Activated T-helper 17 cell treated with anti-CD3 and anti-CD28 coated beads, Interleukin-2, amount 50 U/mL, for 72 hours (primary cell): ENCODE measurements at regions not wholly inside any gene's neighbourhood (a gene's known extent, or its start where the extent isn't known, plus 50 kb on each side); places are given as distances from the start of the nearest gene placed in this dataset.
A peak's percentile ranks its signal among the peaks of the same experiment; 100 is the strongest.

Source experiments
- ATAC-seq: fragments of 150-1000 bp; cut with Tn5 transposase; replicated peaks from 2 replicates; pipeline ENCODE4 v1.10.0; 2021; ENCODE audit warnings: mild to moderate bottlenecking, moderate library complexity
- H3K27ac Mint-ChIP-seq: one replicate; pipeline ENCODE4 v1.8.0; 2022; ENCODE audit warnings: mixed read lengths
- H3K27me3 Mint-ChIP-seq: one replicate; pipeline ENCODE4 v1.8.0; 2022; ENCODE audit warnings: mixed read lengths
- H3K36me3 Mint-ChIP-seq: one replicate; pipeline ENCODE4 v1.8.0; 2022; ENCODE audit warnings: low read depth, mild to moderate bottlenecking, mixed read lengths
- H3K4me1 Mint-ChIP-seq: one replicate; pipeline ENCODE4 v1.8.0; 2022; ENCODE audit warnings: mixed read lengths
- H3K4me3 Mint-ChIP-seq: one replicate; pipeline ENCODE4 v1.8.0; 2022; ENCODE audit warnings: mild to moderate bottlenecking, mixed read lengths
- H3K9me3 Mint-ChIP-seq: one replicate; pipeline ENCODE4 v1.8.0; 2022; ENCODE audit warnings: mixed read lengths

DNA sequence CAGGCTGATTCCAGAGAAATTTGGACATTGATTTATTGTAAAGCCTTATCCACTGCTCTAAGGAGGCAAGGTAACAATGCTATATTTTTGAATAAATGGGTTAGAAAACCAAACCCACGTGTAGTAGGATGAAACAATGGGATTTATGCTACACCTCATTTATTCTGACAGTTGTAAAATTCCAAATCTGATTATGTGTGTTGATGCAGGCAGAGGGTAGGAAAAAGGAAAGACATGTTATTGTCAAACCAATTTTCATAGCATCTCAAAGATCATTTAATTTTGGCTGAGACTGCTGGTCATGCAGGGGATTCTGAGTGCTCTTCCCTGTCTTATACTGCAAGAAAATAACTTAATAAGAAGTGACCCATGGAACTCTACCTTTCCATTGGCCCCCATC is 1219.9 kb upstream of the SORCS1 start:
- ATAC-seq, result no peak
- H3K4me3 Mint-ChIP-seq, result no peak overlapping the region
- no peaks in the 10 kb centered on the region for H3K36me3 Mint-ChIP-seq
- H3K27ac Mint-ChIP-seq, result no peak overlapping the region
- H3K9me3 Mint-ChIP-seq, result peaks cover 24% of the 10 kb centered on the region
- no peaks in the 10 kb centered on the region for H3K27me3 Mint-ChIP-seq
- no peaks in the 10 kb centered on the region for H3K4me1 Mint-ChIP-seq

DNA sequence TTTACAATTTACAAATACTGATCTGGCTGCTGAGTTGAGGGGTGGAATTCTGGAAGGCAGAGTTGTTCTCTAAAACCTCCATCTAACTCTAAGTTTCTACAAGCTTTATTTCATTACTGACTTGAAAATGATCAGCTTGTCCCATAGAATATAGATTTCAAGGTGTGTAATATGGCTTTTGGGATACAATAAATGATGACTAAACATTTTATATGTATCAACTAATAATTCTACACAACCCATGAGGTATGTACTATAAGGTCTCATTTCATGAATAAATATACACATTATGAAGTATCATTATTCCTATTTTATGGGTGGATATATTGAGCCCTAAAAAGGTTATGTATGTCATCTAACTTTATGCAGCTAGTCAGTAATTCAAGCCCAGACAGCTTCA is 1214.3 kb upstream of the SORCS1 start:
- H3K4me1 Mint-ChIP-seq, result no peaks in the 10 kb centered on the region
- no peaks in the 10 kb centered on the region for H3K36me3 Mint-ChIP-seq
- ATAC-seq, result no peak
- no peak overlapping the region for H3K27ac Mint-ChIP-seq
- peaks cover 17% of the 10 kb centered on the region for H3K9me3 Mint-ChIP-seq
- H3K4me3 Mint-ChIP-seq, result no peak overlapping the region
- H3K27me3 Mint-ChIP-seq, result no peaks in the 10 kb centered on the region

DNA sequence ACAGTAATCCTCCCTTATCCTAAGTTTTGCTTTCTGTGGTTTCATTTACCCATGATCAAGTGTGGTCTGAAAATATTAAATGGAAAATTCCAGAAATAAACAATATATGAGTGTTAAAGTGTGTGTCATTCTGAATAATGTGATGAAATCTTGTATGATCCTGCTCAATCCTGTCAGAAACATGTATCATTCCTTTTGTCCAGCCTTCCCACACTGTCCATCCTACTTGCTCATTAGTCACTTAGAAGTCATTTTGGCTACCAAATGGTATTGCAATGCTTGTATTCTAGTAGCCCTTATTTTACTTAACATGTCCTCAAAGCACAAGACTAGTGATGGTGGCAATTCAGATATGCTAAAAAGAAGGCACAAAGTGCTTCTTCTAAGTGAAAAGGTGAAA is 1211.2 kb upstream of the SORCS1 start:
- Mint-ChIP-seq H3K4me1 (no peaks in the 10 kb centered on the region), H3K36me3 (no peaks in the 10 kb centered on the region)

GRCh38 chr10:108374991-108375390 is 1210.5 kb upstream of the SORCS1 start:
- no peak overlapping the region for H3K27ac Mint-ChIP-seq
- H3K27me3 Mint-ChIP-seq, result no peaks in the 10 kb centered on the region
- H3K36me3 Mint-ChIP-seq, result no peaks in the 10 kb centered on the region
- no peaks in the 10 kb centered on the region for H3K4me1 Mint-ChIP-seq
- ATAC-seq, result no peak
- peaks cover 9% of the 10 kb centered on the region for H3K9me3 Mint-ChIP-seq
- no peak overlapping the region for H3K4me3 Mint-ChIP-seq

More for the DNA sequence above, 1211.2 kb upstream of the SORCS1 start:
- no peak overlapping the region for H3K4me3 Mint-ChIP-seq
- peaks cover 12% of the 10 kb centered on the region for H3K9me3 Mint-ChIP-seq
- no peak overlapping the region for H3K27ac Mint-ChIP-seq
- no peaks in the 10 kb centered on the region for H3K27me3 Mint-ChIP-seq
- ATAC-seq, result no peak

DNA sequence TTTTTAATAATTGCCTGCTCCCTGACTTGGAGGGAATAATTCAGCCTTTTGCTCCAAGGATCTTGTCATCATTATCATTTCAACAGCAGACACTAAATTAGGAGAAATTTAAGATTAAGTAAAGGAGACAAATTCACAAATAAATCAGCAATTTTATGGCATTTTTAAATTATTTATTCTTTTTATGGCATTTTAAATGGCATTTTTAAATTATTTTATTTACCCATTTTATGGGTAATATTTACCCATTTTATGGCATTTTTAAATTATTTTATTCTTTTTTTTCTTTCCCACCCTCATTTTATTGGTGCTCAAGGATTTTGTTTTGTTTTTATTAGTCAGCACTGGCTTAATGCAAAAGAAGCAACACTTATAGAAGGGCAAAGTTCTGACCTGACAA is 1201.0 kb upstream of the SORCS1 start:
- no peak for ATAC-seq
- Mint-ChIP-seq H3K9me3 (peaks cover 12% of the 10 kb centered on the region), H3K4me1 (no peaks in the 10 kb centered on the region), H3K27ac (no peak overlapping the region), H3K4me3 (no peak overlapping the region), H3K36me3 (no peaks in the 10 kb centered on the region), H3K27me3 (no peaks in the 10 kb centered on the region)

DNA sequence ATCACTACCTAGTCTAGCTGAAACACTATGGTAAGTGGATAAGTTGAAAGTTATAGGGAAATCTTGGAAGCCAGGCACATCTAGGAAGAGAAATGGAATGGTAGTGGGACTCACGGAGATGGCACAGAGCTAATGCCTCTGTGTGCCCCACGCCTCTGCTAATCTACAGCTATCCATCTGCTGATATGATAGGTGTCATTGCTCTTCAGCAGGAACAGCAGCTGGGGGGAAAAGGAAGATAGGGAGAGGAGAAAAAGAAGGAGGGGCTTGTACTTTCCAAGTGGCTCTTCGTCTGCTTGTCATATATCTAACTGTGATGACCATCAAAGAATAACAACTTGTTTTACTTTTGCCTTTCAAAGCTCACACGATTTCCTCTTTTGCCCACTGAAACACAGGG is 1199.1 kb upstream of the SORCS1 start:
- Mint-ChIP-seq H3K36me3 (no peaks in the 10 kb centered on the region), H3K9me3 (peaks cover 12% of the 10 kb centered on the region), H3K4me1 (no peaks in the 10 kb centered on the region), H3K4me3 (no peak overlapping the region), H3K27ac (no peak overlapping the region), H3K27me3 (no peaks in the 10 kb centered on the region)
- ATAC-seq, result no peak

DNA sequence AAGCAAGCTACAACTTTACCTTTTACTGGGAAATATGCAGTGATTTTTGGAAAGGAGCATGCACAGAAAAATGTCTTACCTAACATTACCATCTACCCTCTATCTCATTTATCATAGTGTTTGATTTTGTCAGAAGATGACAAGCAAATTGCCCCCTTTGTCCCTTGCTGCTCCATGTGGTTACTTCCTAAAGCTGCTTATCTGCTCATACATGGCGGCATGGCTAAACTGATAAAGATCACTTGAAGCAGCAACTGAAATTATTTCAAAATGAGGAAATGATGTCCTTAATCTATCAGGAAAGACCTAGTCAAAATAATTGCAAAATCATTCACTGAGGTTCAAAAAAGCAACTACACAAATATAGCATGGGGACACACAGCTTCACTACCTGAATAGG is 1198.5 kb upstream of the SORCS1 start:
- H3K9me3 Mint-ChIP-seq, result peaks cover 9% of the 10 kb centered on the region
- no peak overlapping the region for H3K4me3 Mint-ChIP-seq
- no peak for ATAC-seq
- H3K4me1 Mint-ChIP-seq, result no peaks in the 10 kb centered on the region
- H3K27me3 Mint-ChIP-seq, result no peaks in the 10 kb centered on the region
- no peak overlapping the region for H3K27ac Mint-ChIP-seq
- no peaks in the 10 kb centered on the region for H3K36me3 Mint-ChIP-seq

DNA sequence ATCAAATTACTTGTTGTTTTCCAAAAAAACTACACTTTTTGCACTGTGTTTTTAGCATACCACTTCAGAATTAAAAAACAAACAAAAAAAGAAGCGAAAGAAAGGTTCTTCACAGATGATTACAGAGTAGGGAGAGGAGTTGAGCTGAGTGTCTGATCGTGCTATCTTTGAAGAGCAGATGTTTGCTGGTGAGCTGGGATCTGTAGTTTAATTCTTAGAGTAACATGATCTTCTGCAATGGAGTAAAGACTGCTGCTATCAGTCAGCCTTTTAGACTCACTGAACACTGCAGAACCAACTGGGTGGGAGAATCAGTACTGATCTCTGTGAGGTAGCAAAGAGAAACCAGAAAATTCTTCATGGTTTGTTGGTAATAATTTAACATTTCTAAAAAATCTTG is 1197.8 kb upstream of the SORCS1 start:
- ATAC-seq, result no peak
- Mint-ChIP-seq H3K4me3 (no peak overlapping the region), H3K9me3 (peaks cover 9% of the 10 kb centered on the region), H3K27ac (no peak overlapping the region), H3K4me1 (no peaks in the 10 kb centered on the region), H3K27me3 (no peaks in the 10 kb centered on the region), H3K36me3 (no peaks in the 10 kb centered on the region)

DNA sequence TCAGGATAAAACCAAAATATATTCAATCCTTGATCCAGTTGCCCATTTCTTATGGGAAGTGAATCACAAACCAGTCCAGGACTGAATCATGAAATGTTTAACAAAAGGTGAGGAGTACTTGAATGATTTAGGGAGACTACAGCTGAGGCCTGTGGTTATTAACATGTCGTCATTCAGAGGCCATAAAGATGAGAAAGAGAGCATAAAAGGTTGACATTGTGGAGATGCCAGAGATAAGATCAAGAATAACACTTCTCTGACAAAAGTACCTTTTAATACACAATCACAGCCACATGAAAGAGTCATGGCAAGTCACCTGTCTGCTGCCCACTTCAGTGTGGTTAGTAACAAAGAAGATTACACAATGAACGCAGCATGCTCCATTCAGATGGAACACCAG is 1195.7 kb upstream of the SORCS1 start:
- Mint-ChIP-seq H3K27me3 (no peaks in the 10 kb centered on the region), H3K27ac (no peak overlapping the region), H3K4me1 (no peaks in the 10 kb centered on the region), H3K4me3 (no peak overlapping the region), H3K9me3 (peaks cover 16% of the 10 kb centered on the region), H3K36me3 (no peaks in the 10 kb centered on the region)
- peak; percentile 11 for ATAC-seq

DNA sequence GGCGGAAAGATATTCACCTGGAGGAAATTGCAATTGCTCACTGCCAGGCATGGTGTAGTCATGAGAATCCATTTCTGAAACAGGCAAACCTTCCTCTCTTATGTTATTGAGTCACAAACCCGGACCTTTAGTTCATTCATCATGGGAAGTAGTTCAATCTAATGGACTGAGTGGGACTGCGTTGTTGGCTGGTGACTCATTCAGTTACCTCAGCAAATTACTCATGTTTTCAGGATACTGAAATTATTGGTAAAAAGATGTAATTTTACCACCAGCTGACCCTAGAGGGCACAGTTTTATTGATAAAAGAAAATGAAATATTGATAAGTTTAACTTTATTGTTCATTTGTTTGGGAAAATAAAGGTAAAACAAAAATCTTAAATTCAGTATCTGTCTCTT is 1194.4 kb upstream of the SORCS1 start:
- Mint-ChIP-seq H3K36me3 (no peaks in the 10 kb centered on the region), H3K4me1 (no peaks in the 10 kb centered on the region), H3K27ac (no peak overlapping the region), H3K4me3 (no peak overlapping the region), H3K9me3 (peaks cover 16% of the 10 kb centered on the region), H3K27me3 (no peaks in the 10 kb centered on the region)
- peak; percentile 64 for ATAC-seq

DNA sequence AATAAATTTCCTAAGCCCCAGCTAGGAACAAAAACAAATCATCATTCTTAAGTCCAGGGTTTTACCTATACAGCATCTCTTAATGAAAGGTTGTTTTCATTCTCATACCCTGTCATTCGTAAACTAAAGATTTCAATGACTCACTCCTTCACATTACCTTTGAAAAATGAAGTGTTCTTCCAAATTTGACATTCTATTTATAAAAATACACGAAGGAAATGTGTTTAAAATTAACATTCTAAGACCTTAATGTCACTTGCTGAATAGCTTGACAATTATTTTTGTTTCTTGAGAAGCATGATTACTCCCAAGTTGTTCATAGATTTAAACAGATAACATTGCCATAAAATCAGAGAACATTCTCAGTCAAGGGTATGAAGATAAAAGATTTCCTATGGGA is 1188.3 kb upstream of the SORCS1 start:
- H3K27ac Mint-ChIP-seq, result no peak overlapping the region
- H3K27me3 Mint-ChIP-seq, result no peaks in the 10 kb centered on the region
- no peak for ATAC-seq
- no peaks in the 10 kb centered on the region for H3K4me1 Mint-ChIP-seq
- H3K4me3 Mint-ChIP-seq, result no peak overlapping the region
- H3K9me3 Mint-ChIP-seq, result peaks cover 18% of the 10 kb centered on the region
- H3K36me3 Mint-ChIP-seq, result no peaks in the 10 kb centered on the region

DNA sequence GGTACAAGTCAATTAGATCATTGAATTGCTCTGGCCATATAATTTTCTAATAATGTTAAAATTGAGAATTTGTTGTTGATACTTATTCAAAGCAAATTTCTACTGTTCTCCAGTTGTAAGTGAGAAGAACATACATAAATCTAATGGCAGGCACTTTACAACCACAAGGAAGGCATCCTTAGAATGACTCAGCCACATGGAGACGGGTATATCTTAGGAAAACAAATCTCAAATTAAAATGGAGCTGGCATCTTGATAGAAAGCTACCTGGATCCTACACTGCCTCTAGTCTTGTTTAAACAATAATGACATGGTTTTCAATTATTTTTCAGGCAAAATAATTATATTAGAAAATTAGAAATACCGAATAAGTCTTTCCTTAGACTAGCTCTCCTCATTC is 1183.7 kb upstream of the SORCS1 start:
- no peak overlapping the region for H3K4me3 Mint-ChIP-seq
- ATAC-seq, result no peak
- H3K4me1 Mint-ChIP-seq, result no peaks in the 10 kb centered on the region
- no peaks in the 10 kb centered on the region for H3K27me3 Mint-ChIP-seq
- no peaks in the 10 kb centered on the region for H3K36me3 Mint-ChIP-seq
- no peak overlapping the region for H3K27ac Mint-ChIP-seq
- peaks cover 20% of the 10 kb centered on the region for H3K9me3 Mint-ChIP-seq

DNA sequence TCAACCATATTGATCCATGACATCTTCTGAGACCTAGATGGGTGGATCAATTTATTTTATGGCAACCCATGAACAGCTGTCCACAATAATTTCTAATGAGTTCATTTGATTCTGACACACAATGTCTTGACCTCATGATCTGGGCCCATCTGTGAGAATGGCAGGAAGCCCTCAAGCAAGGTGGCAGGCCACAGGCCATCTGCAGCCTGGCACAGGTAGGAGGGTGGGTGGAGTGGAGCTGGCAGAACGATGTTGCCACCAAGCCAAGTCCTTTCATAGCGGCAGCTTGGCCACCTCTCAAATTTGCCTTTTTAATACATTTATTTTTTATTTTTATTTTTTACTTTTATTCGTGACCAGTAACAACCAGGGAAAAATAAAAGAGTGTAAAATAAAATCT is 1181.6 kb upstream of the SORCS1 start:
- no peaks in the 10 kb centered on the region for H3K36me3 Mint-ChIP-seq
- no peak for ATAC-seq
- peaks cover 15% of the 10 kb centered on the region for H3K9me3 Mint-ChIP-seq
- no peaks in the 10 kb centered on the region for H3K4me1 Mint-ChIP-seq
- H3K27me3 Mint-ChIP-seq, result no peaks in the 10 kb centered on the region
- no peak overlapping the region for H3K4me3 Mint-ChIP-seq
- H3K27ac Mint-ChIP-seq, result no peak overlapping the region

- H3K36me3 Mint-ChIP-seq, result no peaks in the 10 kb centered on the region
- no peak overlapping the region for H3K4me3 Mint-ChIP-seq
- H3K27ac Mint-ChIP-seq, result no peak overlapping the region
- H3K9me3 Mint-ChIP-seq, result peaks cover 8% of the 10 kb centered on the region
- no peaks in the 10 kb centered on the region for H3K4me1 Mint-ChIP-seq
- no peaks in the 10 kb centered on the region for H3K27me3 Mint-ChIP-seq
- no peak for ATAC-seq
Measured at GRCh38 chr10:108338146-108338545, 1173.6 kb upstream of the SORCS1 start.

DNA sequence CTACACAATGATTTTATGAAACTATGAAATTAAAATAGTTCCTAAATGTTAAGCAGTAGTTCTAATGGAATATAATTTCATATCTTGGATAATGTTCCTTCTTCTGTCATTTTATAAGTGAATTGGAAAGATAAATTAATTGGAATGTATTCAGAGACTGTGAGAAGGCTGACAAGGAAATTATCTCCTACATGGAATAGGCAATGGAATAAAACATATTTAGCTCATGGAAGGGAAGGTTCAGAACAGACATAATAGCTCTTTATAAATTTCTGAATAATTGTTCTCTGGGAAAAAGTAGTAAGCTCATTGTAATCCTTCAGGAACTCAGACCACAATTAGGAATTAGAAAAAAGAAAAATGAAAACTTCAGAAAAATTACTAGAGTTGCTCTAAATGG is 1172.3 kb upstream of the SORCS1 start:
- H3K36me3 Mint-ChIP-seq, result no peaks in the 10 kb centered on the region
- no peak for ATAC-seq
- H3K4me1 Mint-ChIP-seq, result no peaks in the 10 kb centered on the region
- H3K27ac Mint-ChIP-seq, result no peak overlapping the region
- H3K4me3 Mint-ChIP-seq, result no peak overlapping the region
- no peaks in the 10 kb centered on the region for H3K27me3 Mint-ChIP-seq
- peaks cover 8% of the 10 kb centered on the region for H3K9me3 Mint-ChIP-seq

GRCh38 chr10:108327706-108328105 is 1163.2 kb upstream of the SORCS1 start:
- H3K27ac Mint-ChIP-seq, result no peak overlapping the region

More at GRCh38 chr10:108327706-108328105, 1163.2 kb upstream of the SORCS1 start:
- H3K9me3 Mint-ChIP-seq, result peaks cover 5% of the 10 kb centered on the region
- no peaks in the 10 kb centered on the region for H3K36me3 Mint-ChIP-seq
- no peak for ATAC-seq
- no peak overlapping the region for H3K4me3 Mint-ChIP-seq
- no peaks in the 10 kb centered on the region for H3K27me3 Mint-ChIP-seq
- H3K4me1 Mint-ChIP-seq, result no peaks in the 10 kb centered on the region
